OCI-LY1 (cell line): ENCODE measurements at regions not wholly inside any gene's neighbourhood (a gene's known extent, or its start where the extent isn't known, plus 50 kb on each side); places are given as distances from the start of the nearest gene placed in this dataset.

Experiments
- H2AFZ ChIP-seq: fragments of 200-600 bp; sonication (generic), shearing (Covaris generic); 2 replicates; pipeline ENCODE4 v1.6.0; 2014; ENCODE audit warnings: antibody characterized with exemption, mild to moderate bottlenecking, low read length
- H3F3A ChIP-seq: fragments of 200-600 bp; sonication (generic), shearing (Covaris generic); 2 replicates; pipeline ENCODE4 v1.6.0; 2014; ENCODE audit warnings: mild to moderate bottlenecking, antibody characterized with exemption, low read length, moderate library complexity; ENCODE audit not compliant: insufficient read depth
- H3K27ac ChIP-seq: fragments of 200-600 bp; sonication (generic); 2 replicates; pipeline ENCODE4 v1.5.1; 2014; ENCODE audit warnings: low read length, mixed run types, mild to moderate bottlenecking, low read depth; ENCODE audit not compliant: poor library complexity, severe bottlenecking
- H3K27me3 ChIP-seq: fragments of 200-600 bp; sonication (generic); 2 replicates; pipeline ENCODE4 v1.6.0; 2014; ENCODE audit warnings: antibody characterized with exemption, mild to moderate bottlenecking, low read length, moderate library complexity; ENCODE audit not compliant: insufficient read depth
- H3K36me3 ChIP-seq: fragments of 200-600 bp; sonication (generic); 2 replicates; pipeline ENCODE4 v1.6.1; 2014; ENCODE audit warnings: mild to moderate bottlenecking, antibody characterized with exemption, low read length, moderate library complexity, mixed read lengths; ENCODE audit not compliant: insufficient read depth
- H3K4me1 ChIP-seq: fragments of 200-600 bp; sonication (generic); 2 replicates; pipeline ENCODE4 v1.5.1; 2014; ENCODE audit warnings: mild to moderate bottlenecking, low read length, moderate library complexity; ENCODE audit not compliant: insufficient read depth, severe bottlenecking
- H3K4me2 ChIP-seq: fragments of 200-600 bp; sonication (generic), shearing (Covaris generic); 2 replicates; pipeline ENCODE4 v1.6.1; 2014; ENCODE audit warnings: low read length
- H3K4me3 ChIP-seq: fragments of 200-600 bp; sonication (generic); 2 replicates; pipeline ENCODE4 v1.5.1; 2014; ENCODE audit warnings: low read length, low read depth, mild to moderate bottlenecking, mixed read lengths; ENCODE audit not compliant: poor library complexity, severe bottlenecking
- H3K79me2 ChIP-seq: fragments of 200-600 bp; shearing (Covaris generic); 2 replicates; pipeline ENCODE4 v1.6.1; 2016; ENCODE audit warnings: mixed run types, low read length, mixed read lengths; ENCODE audit not compliant: insufficient read depth
- H3K9ac ChIP-seq: fragments of 200-600 bp; sonication (generic), shearing (Covaris generic); 2 replicates; pipeline ENCODE4 v1.6.1; 2014; ENCODE audit warnings: mild to moderate bottlenecking, low read length, mixed read lengths
- H3K9me2 ChIP-seq: fragments of 200-600 bp; sonication (generic), shearing (Covaris generic); 2 replicates; pipeline ENCODE4 v1.6.1; 2014; ENCODE audit warnings: low read depth, mild to moderate bottlenecking, low read length, mixed read lengths
- H3K9me3 ChIP-seq: fragments of 200-600 bp; shearing (Covaris generic); 2 replicates; pipeline ENCODE4 v1.6.1; 2014; ENCODE audit warnings: low read length, mixed read lengths
- H4K20me1 ChIP-seq: fragments of 200-600 bp; sonication (generic), shearing (Covaris generic); 2 replicates; pipeline ENCODE4 v1.6.0; 2016; ENCODE audit warnings: mild to moderate bottlenecking, low read length; ENCODE audit not compliant: insufficient read depth
- EZH2 ChIP-seq: fragments of 200-600 bp; sonication (generic), shearing (Covaris generic); IDR thresholded peaks from 2 replicates; pipeline ENCODE4 v1.8.0; 2017; ENCODE audit warnings: borderline replicate concordance, mixed run types, mild to moderate bottlenecking, antibody characterized with exemption, low read length, moderate library complexity, mixed read lengths
- TF ChIP-seq, protein P1 (sequence below): fragments of 200-600 bp; sonication (generic), shearing (Covaris generic); IDR thresholded peaks from 2 replicates; pipeline ENCODE4 v1.5.1; 2017; ENCODE audit warnings: mild to moderate bottlenecking, antibody characterized with exemption, low read length, moderate library complexity, mixed read lengths

DNA sequence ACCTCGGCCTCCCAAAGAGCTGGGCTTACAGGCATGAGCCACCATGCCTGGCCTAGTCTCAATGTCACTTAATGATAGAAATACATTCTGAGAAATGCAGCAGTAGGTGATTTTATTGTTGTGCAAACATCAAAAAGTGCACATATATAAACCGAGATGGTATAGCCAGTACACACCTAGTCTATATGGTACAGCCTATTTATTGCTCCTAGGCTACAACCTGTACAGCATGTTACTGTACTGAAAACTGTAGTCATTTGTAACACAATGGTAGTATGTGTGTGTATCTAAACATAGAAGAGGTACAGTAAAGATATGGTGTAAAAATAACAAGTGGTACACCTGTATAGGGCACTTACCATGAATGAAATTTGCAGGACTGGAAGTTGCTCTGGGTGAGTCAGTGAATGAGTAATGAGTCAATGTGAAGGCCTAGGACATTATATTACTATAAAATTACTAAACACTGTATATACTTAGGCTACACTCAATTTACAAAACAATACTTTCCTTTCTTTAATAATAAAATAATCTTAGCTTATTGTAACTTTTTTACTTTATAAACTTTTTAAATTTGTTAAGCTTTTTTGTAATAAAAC is 166.7 kb upstream of the SYT1 start:
- Histone ChIP-seq H3K4me1 (no peaks in the 10 kb centered on the region), H3K36me3 (no peaks in the 10 kb centered on the region), H3K9me3 (no peaks in the 10 kb centered on the region), H3K4me3 (no peak overlapping the region), H3K79me2 (no peaks in the 10 kb centered on the region), H4K20me1 (no peaks in the 10 kb centered on the region), H3K27ac (no peak overlapping the region), H2AFZ (no peak overlapping the region), H3K9me2 (no peaks in the 10 kb centered on the region), H3F3A (no peaks in the 10 kb centered on the region), H3K9ac (no peak overlapping the region), H3K27me3 (no peaks in the 10 kb centered on the region), H3K4me2 (no peak overlapping the region)
- no peak for TF ChIP-seq EZH2
- TF ChIP-seq, protein P1, sequence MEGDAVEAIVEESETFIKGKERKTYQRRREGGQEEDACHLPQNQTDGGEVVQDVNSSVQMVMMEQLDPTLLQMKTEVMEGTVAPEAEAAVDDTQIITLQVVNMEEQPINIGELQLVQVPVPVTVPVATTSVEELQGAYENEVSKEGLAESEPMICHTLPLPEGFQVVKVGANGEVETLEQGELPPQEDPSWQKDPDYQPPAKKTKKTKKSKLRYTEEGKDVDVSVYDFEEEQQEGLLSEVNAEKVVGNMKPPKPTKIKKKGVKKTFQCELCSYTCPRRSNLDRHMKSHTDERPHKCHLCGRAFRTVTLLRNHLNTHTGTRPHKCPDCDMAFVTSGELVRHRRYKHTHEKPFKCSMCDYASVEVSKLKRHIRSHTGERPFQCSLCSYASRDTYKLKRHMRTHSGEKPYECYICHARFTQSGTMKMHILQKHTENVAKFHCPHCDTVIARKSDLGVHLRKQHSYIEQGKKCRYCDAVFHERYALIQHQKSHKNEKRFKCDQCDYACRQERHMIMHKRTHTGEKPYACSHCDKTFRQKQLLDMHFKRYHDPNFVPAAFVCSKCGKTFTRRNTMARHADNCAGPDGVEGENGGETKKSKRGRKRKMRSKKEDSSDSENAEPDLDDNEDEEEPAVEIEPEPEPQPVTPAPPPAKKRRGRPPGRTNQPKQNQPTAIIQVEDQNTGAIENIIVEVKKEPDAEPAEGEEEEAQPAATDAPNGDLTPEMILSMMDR, result no peak

GRCh38 chr12:78698747-78699146 is 165.8 kb upstream of the SYT1 start:
- Histone ChIP-seq H3K9me2 (no peaks in the 10 kb centered on the region), H3K79me2 (no peaks in the 10 kb centered on the region), H3K27me3 (no peaks in the 10 kb centered on the region), H3K36me3 (no peaks in the 10 kb centered on the region), H3K27ac (no peak overlapping the region), H3K9me3 (no peaks in the 10 kb centered on the region), H3F3A (no peaks in the 10 kb centered on the region), H3K4me1 (no peaks in the 10 kb centered on the region), H3K4me3 (no peak overlapping the region), H3K9ac (no peak overlapping the region), H4K20me1 (no peaks in the 10 kb centered on the region), H2AFZ (no peak overlapping the region), H3K4me2 (no peak overlapping the region)
- TF ChIP-seq, protein P1, result no peak
- TF ChIP-seq EZH2, result no peak

- H2AFZ ChIP-seq, result no peak overlapping the region
- no peak overlapping the region for H3K27ac ChIP-seq
- H3F3A ChIP-seq, result no peaks in the 10 kb centered on the region
- H3K9me3 ChIP-seq, result no peaks in the 10 kb centered on the region
- H3K79me2 ChIP-seq, result no peaks in the 10 kb centered on the region
- TF ChIP-seq, protein P1, result no peak
- no peak for TF ChIP-seq EZH2
- H3K4me2 ChIP-seq, result no peak overlapping the region
- H3K4me3 ChIP-seq, result no peak overlapping the region
- H3K27me3 ChIP-seq, result no peaks in the 10 kb centered on the region
- no peaks in the 10 kb centered on the region for H3K9me2 ChIP-seq
- H4K20me1 ChIP-seq, result no peaks in the 10 kb centered on the region
- no peaks in the 10 kb centered on the region for H3K4me1 ChIP-seq
- no peak overlapping the region for H3K9ac ChIP-seq
- no peaks in the 10 kb centered on the region for H3K36me3 ChIP-seq
Measured at GRCh38 chr12:78700565-78700964, 164.0 kb upstream of the SYT1 start.
